GM12873 (cell line): ENCODE measurements at regions not wholly inside any gene's neighbourhood (a gene's known extent, or its start where the extent isn't known, plus 50 kb on each side); places are given as distances from the start of the nearest gene placed in this dataset.

Experiments used
- TF ChIP-seq, protein P1 (sequence below): IDR thresholded peaks from 2 replicates; pipeline ENCODE4 v1.5.1; 2012; ENCODE audit warnings: low read depth, mild to moderate bottlenecking, moderate library complexity, low read length, control low read depth; ENCODE audit not compliant: insufficient read depth; ENCODE audit errors: missing control alignments

DNA sequence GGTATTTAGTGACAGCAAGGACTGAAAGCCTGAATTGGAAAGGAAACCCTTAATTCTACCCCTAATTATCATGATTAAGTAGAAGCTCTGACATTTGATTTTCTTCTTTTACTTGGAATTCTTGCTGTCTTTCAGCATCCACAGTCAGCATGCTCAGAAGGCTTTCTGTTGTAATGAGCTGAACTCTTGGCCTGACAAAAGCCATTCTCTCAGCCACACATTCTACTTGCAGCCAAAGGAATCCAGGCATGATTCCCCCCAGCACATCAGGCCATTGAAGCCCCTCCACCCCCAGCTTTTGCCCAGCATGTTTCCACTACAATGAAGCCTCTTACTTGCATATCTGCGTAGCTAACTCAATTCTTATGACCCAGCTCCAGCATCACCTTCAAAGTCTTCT is 94.3 kb upstream of the FRMD4A start:
- TF ChIP-seq, protein P1, sequence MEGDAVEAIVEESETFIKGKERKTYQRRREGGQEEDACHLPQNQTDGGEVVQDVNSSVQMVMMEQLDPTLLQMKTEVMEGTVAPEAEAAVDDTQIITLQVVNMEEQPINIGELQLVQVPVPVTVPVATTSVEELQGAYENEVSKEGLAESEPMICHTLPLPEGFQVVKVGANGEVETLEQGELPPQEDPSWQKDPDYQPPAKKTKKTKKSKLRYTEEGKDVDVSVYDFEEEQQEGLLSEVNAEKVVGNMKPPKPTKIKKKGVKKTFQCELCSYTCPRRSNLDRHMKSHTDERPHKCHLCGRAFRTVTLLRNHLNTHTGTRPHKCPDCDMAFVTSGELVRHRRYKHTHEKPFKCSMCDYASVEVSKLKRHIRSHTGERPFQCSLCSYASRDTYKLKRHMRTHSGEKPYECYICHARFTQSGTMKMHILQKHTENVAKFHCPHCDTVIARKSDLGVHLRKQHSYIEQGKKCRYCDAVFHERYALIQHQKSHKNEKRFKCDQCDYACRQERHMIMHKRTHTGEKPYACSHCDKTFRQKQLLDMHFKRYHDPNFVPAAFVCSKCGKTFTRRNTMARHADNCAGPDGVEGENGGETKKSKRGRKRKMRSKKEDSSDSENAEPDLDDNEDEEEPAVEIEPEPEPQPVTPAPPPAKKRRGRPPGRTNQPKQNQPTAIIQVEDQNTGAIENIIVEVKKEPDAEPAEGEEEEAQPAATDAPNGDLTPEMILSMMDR = no peak

DNA sequence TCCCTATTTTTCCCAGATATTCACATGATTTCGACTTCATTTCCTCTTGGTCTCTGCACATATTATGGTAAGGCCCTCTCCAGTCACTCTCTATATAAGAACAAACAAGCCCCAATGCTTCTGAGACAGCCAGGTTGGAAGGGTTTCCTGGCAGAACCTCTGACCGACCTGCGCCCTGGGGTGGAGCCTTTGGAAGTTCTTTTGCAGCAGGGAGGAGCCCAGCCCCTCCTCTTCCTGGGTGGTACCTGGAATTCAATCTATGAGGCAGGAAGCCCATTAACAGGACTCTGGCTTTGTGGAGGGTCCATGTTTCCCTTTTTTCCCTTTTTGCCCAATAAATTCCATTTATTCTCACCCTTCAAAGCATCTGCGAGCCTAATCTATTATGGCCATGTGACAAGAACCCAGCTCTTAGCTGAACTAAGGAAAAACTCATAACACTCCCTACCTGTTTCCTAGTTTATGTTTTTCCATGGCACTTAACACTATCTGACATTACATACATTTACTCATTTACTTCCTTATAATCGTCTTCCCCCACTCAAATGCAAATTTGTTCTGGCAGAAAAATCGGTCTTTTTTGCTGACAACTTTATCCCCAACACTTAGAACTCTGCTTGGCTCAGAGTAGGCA is 92.5 kb upstream of the FRMD4A start:
- TF ChIP-seq, protein P1 = no peak

DNA sequence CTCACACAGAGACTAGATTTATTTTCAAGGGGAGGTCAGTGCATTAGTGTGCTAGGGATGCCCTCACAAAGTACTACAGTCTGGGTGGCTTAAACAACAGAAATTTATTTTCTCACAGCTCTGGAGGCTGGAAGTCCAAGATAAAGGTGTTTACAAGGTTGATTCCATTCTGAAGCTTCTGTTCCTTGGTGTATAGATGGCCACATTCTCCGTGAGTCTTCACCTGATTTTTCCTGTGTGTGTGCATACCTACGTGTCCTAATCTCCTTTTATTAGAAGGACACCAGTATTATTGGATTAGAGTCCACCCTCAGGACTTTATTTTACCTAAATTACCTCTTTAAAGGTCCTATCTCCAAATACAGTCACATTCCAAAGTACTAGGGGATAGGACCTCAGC is 91.7 kb upstream of the FRMD4A start:
- TF ChIP-seq, protein P1 = no peak

DNA sequence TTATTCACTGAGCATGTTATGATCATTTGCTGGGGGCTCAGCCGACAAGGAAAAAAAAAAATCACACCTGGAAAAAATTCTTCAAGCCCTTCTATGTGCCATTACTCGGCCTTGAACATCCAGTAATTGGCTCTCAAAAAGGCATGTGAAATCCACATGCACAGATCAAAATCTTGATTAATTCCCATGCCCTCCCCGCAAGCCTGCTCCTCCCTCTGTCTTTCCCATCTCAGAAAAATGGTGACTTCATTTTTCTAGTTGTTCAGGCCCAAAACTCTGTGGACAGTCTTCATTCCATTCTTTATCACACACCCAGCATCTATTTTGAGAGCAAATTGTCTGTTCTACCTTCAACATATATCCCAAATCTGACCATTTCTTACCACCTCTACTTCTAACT is 91.2 kb upstream of the FRMD4A start:
- TF ChIP-seq, protein P1 = no peak

DNA sequence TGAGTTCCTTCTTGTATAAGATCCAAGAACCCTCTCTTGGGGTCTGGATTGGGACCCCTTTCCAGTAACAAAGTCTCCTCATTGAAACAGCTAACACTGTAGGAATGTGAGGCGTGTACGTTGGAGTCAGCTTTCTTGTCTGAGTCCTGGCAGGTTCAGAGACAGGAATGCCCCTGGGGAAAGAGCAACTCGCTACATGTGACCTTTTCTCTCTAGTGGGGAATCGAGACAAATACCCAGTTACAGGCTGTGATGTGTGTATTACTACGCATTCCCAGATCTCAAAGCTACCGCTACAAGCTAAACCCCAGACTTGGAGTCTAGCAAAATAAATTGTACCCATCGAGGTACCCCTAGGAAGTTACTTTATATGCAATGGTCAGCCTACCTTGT is 85.6 kb upstream of the FRMD4A start:
- TF ChIP-seq, protein P1 = no peak

DNA sequence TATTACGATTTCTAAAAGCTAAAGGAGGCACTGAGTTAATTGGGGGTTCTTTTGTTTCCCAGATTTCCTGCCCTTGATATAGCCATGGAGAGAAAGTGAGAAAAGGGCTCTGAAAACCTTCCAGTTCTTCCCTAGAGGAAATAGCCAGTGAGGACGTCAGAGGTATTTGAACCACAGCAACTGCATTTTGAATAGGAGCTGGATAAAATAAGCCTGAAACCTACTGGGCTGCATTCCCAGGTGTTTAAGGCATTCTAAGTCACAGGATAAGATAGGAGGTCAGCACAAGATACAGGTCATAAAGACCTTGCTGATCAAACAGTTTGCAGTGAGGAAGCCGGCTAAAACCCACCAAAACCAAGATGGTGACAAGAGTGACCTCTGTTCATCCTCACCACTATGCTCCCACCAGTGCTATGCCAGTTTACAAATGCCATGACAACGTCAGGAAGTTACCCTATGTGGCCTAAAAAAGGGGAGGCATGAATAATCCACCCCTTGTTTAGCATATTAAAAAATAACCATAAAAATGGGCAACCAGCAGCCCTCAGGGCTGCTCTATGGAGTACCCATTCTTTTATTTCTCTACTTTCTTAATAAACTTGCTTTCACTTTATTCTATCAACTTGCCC is 85.1 kb upstream of the FRMD4A start:
- TF ChIP-seq, protein P1 = no peak

DNA sequence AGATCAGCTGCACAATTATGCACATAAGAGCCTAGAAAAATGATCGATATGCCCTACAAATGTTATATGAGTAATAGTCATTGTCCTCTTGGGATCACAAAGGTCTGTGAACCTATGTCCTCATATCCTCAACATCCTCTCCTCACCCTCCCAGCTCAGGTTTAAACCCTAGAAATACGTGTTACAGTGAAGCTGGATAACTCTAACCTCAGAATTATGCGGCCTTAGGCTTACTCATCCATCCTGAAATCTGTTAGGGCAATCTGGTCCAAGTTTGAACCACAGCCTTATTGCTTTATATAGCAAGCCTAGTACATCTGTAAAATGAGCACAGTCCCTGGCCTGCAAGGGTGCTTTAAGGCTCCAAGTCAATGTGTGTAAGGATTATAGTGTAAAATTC is 84.2 kb upstream of the FRMD4A start:
- TF ChIP-seq, protein P1 = no peak
